GM21717 (cell line): ENCODE measurements at regions not wholly inside any gene's neighbourhood (a gene's known extent, or its start where the extent isn't known, plus 50 kb on each side); places are given as distances from the start of the nearest gene placed in this dataset.

Experiments used
- ATAC-seq: cut with Tn5 transposase; IDR thresholded peaks from one replicate; pipeline ENCODE4 v1.9.1; 2021; ENCODE audit warnings: mild to moderate bottlenecking, moderate library complexity; ENCODE audit not compliant: unreplicated experiment

GRCh38 chr11:122323754-122324421 is 207.9 kb upstream of the BLID start:
- no peak for ATAC-seq

- ATAC-seq: no peak
These were observed 206.3 kb upstream of the BLID start for GRCh38 chr11:122322329-122322728.

- no peak for ATAC-seq
These were observed 204.7 kb upstream of the BLID start for GRCh38 chr11:122320671-122321070.

GRCh38 chr11:122319691-122320620 is 203.9 kb upstream of the BLID start:
- no peak for ATAC-seq

GRCh38 chr11:122319085-122319484 is 203.1 kb upstream of the BLID start:
- no peak for ATAC-seq

GRCh38 chr11:122317305-122317704 is 201.3 kb upstream of the BLID start:
- ATAC-seq: no peak

- ATAC-seq: no peak
These were observed 197.6 kb upstream of the BLID start for GRCh38 chr11:122313581-122313980.

- no peak for ATAC-seq
These were observed 195.3 kb upstream of the BLID start for GRCh38 chr11:122311216-122311755.

GRCh38 chr11:122310766-122311165 is 194.8 kb upstream of the BLID start:
- ATAC-seq: no peak

GRCh38 chr11:122309262-122309925 is 193.4 kb upstream of the BLID start:
- no peak for ATAC-seq

GRCh38 chr11:122308226-122308625 is 192.2 kb upstream of the BLID start:
- ATAC-seq: no peak

- ATAC-seq: no peak
These were observed 191.5 kb upstream of the BLID start for GRCh38 chr11:122307476-122308035.

- no peak for ATAC-seq
These were observed 190.9 kb upstream of the BLID start for GRCh38 chr11:122306831-122307391.

GRCh38 chr11:122305426-122306320 is 189.7 kb upstream of the BLID start:
- no peak for ATAC-seq

GRCh38 chr11:122304973-122305372 is 189.0 kb upstream of the BLID start:
- no peak for ATAC-seq

- no peak for ATAC-seq
These were observed 188.3 kb upstream of the BLID start for GRCh38 chr11:122304306-122304705.

GRCh38 chr11:122294041-122294440 is 178.0 kb upstream of the BLID start:
- no peak for ATAC-seq

- no peak for ATAC-seq
These were observed 177.4 kb upstream of the BLID start for GRCh38 chr11:122293296-122294023.

- no peak for ATAC-seq
These were observed 171.4 kb upstream of the BLID start for GRCh38 chr11:122287401-122287800.
